ENCODE measurements at regions not wholly inside any gene's neighbourhood (a gene's known extent, or its start where the extent isn't known, plus 50 kb on each side); places are given as distances from the start of the nearest gene placed in this dataset.

DNA sequence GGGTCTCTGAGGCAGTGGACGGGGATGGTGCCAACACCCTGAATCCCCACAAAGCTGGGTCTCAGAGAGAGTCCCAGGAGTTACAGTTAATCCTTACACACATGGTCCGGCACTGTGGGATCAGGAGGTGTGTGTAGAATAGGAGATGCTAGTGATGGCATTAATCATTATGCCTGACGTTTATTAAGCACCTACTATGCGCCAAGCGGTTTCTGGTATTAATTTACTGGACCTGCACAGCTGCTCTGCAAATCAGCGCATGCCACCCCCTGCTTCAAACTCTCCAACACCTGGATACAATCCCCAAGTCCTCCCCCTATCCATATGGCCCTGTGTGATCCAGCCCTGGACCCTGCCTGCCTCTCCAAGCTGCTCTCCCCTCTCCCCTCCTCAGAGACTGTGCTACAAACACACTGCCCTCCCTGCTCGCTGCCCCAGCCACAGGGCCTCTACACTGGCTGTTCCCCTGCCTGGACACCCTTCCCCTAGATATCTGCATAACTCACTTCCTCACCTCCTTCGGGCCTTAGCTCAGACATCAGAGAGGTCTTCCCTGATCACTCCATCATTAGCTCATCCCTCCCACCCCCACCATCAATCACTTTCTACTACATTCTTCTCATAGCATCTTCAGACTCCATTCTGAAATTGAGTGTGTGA, 86.0 kb downstream of the RFLNA start:
- CTCF ChIA-PET: interaction anchor here (0.7 kb wide), 1 partner anchor 368 kb away, joined by 4 read pairs; no protein-coding TSS in a partner anchor
- Mint-ChIP-seq H3K27ac (ENCODE audit: unreplicated experiment) (peak overlapping the region; percentile 18), H3K36me3 (ENCODE audit: insufficient read depth, unreplicated experiment) (peaks cover 81% of the 10 kb centered on the region)

DNA sequence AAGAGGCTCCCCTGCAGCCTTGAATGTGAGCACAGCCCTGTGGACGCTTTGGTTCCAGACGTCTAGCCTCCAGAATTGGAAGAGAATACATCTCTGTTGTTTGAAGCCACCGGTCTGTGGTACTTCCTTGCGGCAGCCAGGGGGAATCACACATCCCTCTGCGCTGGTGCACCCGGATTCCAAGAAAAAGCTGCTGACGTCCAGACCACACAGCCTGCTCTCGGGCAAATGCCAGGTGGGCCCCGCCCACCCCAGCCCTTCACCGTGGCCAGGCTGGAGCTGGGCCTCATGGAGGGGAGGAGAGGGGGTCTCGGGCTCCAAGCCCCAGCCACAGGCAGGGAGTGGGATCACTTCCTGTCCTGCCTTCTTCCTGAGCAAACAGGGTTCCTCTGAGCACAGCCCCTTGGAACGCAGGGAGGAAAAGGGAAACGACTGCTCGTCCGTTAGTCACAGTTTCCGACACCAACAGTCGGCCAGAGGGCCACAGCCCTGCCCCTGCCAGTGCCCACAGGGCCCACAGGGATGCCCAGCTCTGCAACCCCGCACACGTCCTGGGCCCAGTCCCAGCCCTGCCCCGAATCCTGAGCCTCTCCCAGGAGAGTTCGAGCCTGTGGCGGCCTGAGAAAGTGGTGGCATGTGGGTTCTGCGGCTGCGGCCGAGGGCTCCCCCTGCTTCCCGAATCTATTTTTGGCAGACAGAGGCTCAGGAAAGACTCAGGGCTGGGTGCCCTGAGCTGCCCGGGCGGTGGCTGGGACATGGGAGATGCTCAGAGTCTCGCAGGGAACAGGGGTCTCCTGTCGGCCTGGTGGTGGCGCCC, 85.3 kb downstream of the RFLNA start:
- TF ChIP-seq, protein P1, sequence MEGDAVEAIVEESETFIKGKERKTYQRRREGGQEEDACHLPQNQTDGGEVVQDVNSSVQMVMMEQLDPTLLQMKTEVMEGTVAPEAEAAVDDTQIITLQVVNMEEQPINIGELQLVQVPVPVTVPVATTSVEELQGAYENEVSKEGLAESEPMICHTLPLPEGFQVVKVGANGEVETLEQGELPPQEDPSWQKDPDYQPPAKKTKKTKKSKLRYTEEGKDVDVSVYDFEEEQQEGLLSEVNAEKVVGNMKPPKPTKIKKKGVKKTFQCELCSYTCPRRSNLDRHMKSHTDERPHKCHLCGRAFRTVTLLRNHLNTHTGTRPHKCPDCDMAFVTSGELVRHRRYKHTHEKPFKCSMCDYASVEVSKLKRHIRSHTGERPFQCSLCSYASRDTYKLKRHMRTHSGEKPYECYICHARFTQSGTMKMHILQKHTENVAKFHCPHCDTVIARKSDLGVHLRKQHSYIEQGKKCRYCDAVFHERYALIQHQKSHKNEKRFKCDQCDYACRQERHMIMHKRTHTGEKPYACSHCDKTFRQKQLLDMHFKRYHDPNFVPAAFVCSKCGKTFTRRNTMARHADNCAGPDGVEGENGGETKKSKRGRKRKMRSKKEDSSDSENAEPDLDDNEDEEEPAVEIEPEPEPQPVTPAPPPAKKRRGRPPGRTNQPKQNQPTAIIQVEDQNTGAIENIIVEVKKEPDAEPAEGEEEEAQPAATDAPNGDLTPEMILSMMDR (IDR thresholded peaks at IDR 0.05; ENCODE audit: unreplicated experiment): no peak
- H3K27ac Mint-ChIP-seq (ENCODE audit: unreplicated experiment): no peak overlapping the region
- H3K36me3 Mint-ChIP-seq (ENCODE audit: insufficient read depth, unreplicated experiment): peaks cover 81% of the 10 kb centered on the region
- H3K9me3 Mint-ChIP-seq (ENCODE audit: low read depth, unreplicated experiment): no peaks in the 10 kb centered on the region
- intact Hi-C loops (cut with micrococcal nuclease; ENCODE audit: unreplicated experiment): no loop called here
- DNase-seq: no peak
- CTCF ChIA-PET: no interaction called here
- no peak overlapping the region for H3K4me3 Mint-ChIP-seq (ENCODE audit: low read depth, unreplicated experiment)
- BruUV-seq (replicated peaks): no TSS peak
- no peaks in the 10 kb centered on the region for H3K27me3 Mint-ChIP-seq (ENCODE audit: unreplicated experiment)
- H3K4me1 Mint-ChIP-seq (ENCODE audit: low read depth, unreplicated experiment): peaks cover 18% of the 10 kb centered on the region

More for the DNA sequence above, 86.0 kb downstream of the RFLNA start:
- no peak overlapping the region for H3K4me3 Mint-ChIP-seq (ENCODE audit: low read depth, unreplicated experiment)
- TF ChIP-seq, protein P1 (IDR thresholded peaks at IDR 0.05; ENCODE audit: unreplicated experiment): no peak
- DNase-seq: no peak
- no peaks in the 10 kb centered on the region for H3K27me3 Mint-ChIP-seq (ENCODE audit: unreplicated experiment)
- peaks cover 18% of the 10 kb centered on the region for H3K4me1 Mint-ChIP-seq (ENCODE audit: low read depth, unreplicated experiment)
- no TSS peak for BruUV-seq (replicated peaks)
- intact Hi-C loops (cut with micrococcal nuclease; ENCODE audit: unreplicated experiment): no loop called here
- no peaks in the 10 kb centered on the region for H3K9me3 Mint-ChIP-seq (ENCODE audit: low read depth, unreplicated experiment)

DNA sequence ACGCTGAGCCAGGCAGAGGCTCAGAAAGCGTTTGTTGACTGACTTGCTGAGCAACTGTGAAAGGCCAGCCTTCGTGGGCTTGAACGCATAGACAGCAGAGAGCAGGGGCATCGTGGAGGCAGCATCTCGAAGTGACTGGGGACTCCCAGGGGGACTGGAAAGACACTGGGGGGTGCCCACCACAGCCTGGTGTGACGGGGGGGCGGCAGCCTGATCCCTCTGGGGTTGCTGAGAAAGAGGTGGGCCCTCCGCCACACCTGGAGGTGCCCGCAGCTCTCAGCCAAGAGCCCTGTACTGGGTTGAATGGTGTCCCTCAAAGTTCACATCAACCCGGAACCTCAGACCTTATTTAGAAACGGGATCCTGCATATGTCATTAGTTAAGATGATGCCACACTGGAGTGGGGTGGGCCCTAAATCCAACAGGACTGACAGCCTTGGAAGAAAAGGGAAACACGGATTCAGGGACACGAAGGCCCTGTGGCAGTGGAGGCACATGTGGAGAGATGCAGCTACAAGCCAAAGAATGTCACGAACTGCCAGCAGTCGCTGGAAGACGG, 84.6 kb downstream of the RFLNA start:
- intact Hi-C loops (cut with micrococcal nuclease; ENCODE audit: unreplicated experiment): no loop called here
- Mint-ChIP-seq H3K9me3 (ENCODE audit: low read depth, unreplicated experiment) (no peaks in the 10 kb centered on the region), H3K36me3 (ENCODE audit: insufficient read depth, unreplicated experiment) (peaks cover 79% of the 10 kb centered on the region), H3K27ac (ENCODE audit: unreplicated experiment) (no peak overlapping the region), H3K27me3 (ENCODE audit: unreplicated experiment) (no peaks in the 10 kb centered on the region), H3K4me1 (ENCODE audit: low read depth, unreplicated experiment) (peaks cover 18% of the 10 kb centered on the region), H3K4me3 (ENCODE audit: low read depth, unreplicated experiment) (no peak overlapping the region)
- CTCF ChIA-PET: no interaction called here
- TF ChIP-seq, protein P1 (IDR thresholded peaks at IDR 0.05; ENCODE audit: unreplicated experiment): no peak
- DNase-seq: no peak
- BruUV-seq (replicated peaks): no TSS peak

DNA sequence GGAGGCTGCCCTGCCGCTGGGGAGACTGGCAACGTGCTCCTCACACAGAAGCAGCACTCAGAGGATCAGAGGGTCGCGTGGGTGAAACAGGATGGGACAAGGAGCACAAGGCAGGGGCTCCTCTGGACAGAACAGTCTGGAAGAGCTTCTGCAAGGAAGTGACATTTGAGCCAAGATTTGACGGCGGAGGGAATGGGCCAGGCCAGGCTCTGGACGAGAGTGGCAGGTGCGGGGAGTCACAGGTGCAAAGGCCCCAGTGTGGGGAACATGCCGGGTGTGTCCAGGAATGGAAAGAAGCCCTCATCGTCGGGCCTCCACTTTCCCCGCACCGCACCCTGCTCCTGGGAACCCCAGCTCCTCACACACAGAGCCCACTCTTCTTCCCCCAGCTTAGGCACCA, 84.0 kb downstream of the RFLNA start:
- intact Hi-C loops (cut with micrococcal nuclease; ENCODE audit: unreplicated experiment): no loop called here
- no peak for DNase-seq
- Mint-ChIP-seq H3K4me1 (ENCODE audit: low read depth, unreplicated experiment) (peaks cover 18% of the 10 kb centered on the region), H3K9me3 (ENCODE audit: low read depth, unreplicated experiment) (no peaks in the 10 kb centered on the region), H3K27ac (ENCODE audit: unreplicated experiment) (peak overlapping the region; percentile 51), H3K4me3 (ENCODE audit: low read depth, unreplicated experiment) (peak overlapping the region; percentile 39), H3K36me3 (ENCODE audit: insufficient read depth, unreplicated experiment) (peaks cover 74% of the 10 kb centered on the region), H3K27me3 (ENCODE audit: unreplicated experiment) (no peaks in the 10 kb centered on the region)
- no TSS peak for BruUV-seq (replicated peaks)
- CTCF ChIA-PET: no interaction called here
- TF ChIP-seq, protein P1 (IDR thresholded peaks at IDR 0.05; ENCODE audit: unreplicated experiment): no peak
